IPS-20b (cell line): ENCODE measurements at regions not wholly inside any gene's neighbourhood (a gene's known extent, or its start where the extent isn't known, plus 50 kb on each side); places are given as distances from the start of the nearest gene placed in this dataset.

ENCODE experiments used
- H3K27ac ChIP-seq: one replicate; pipeline ENCODE4 v1.5.1; 2013; ENCODE audit warnings: low read length
- H3K27me3 ChIP-seq: 2 replicates; pipeline ENCODE4 v1.6.1; 2013; ENCODE audit warnings: mild to moderate bottlenecking, low read length, inconsistent platforms; ENCODE audit not compliant: insufficient read depth
- H3K36me3 ChIP-seq: 2 replicates; pipeline ENCODE4 v1.6.1; 2013; ENCODE audit warnings: low read depth, mild to moderate bottlenecking, inconsistent platforms, low read length, moderate library complexity; ENCODE audit not compliant: insufficient read depth
- H3K4me1 ChIP-seq: 2 replicates; pipeline ENCODE4 v1.6.1; 2013; ENCODE audit warnings: mild to moderate bottlenecking, control low read depth, inconsistent platforms, low read length, moderate library complexity; ENCODE audit not compliant: insufficient read depth
- H3K4me3 ChIP-seq: 2 replicates; pipeline ENCODE4 v1.5.1; 2013; ENCODE audit warnings: mild to moderate bottlenecking, low read length, inconsistent platforms
- H3K9ac ChIP-seq: 2 replicates; pipeline ENCODE4 v1.6.1; 2013; ENCODE audit warnings: low read depth, mild to moderate bottlenecking, inconsistent platforms, low read length, moderate library complexity
- H3K9me3 ChIP-seq: 2 replicates; pipeline ENCODE4 v1.6.1; 2013; ENCODE audit warnings: mild to moderate bottlenecking, low read depth, low read length, inconsistent platforms; ENCODE audit not compliant: insufficient read depth

DNA sequence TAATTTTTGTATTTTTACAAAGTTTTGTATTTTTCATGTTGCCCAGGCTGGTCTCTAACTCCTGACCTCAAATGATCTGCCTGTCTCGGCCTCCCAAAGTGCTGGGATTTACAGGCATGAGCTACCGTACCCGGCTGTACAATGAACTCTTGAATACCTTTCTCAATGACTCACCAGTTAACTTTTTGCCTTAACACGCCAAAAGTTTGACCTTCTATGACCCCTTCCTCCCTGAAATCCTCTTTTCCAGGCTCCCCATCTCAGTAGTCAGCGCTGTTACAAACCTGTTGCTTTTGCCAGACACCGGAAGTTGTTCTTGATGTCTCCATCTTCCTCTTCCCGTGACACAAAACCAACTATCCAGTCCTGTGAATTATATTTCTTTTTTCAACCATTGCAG lies 158.1 kb upstream of the ASIC2 start:
- Histone ChIP-seq H3K4me3 (no peak overlapping the region), H3K36me3 (no peaks in the 10 kb centered on the region), H3K27me3 (peaks cover 46% of the 10 kb centered on the region), H3K4me1 (peaks cover 10% of the 10 kb centered on the region), H3K9me3 (peaks cover 10% of the 10 kb centered on the region), H3K27ac (no peak overlapping the region), H3K9ac (no peak overlapping the region)

DNA sequence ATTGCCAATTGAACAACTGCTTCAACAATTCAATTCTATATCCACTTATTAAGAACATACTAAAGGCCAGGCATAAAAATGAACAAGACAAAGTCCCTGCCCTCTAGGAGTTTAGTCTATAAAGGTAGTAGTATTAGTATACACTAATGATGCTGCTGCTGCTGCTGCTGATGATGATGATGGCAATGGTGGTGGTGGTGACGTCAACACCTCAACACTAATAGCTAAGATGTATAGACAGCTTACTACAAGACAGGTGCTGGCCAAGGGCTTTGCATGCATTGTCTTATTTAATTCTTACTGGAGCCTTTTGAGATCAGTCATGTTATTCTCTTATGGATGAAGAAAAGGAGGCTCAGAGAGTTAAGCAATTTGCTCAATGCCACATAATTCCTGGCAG lies 164.4 kb upstream of the ASIC2 start:
- H3K27ac ChIP-seq, result no peak overlapping the region
- no peaks in the 10 kb centered on the region for H3K36me3 ChIP-seq
- no peaks in the 10 kb centered on the region for H3K9me3 ChIP-seq
- H3K4me3 ChIP-seq, result no peak overlapping the region
- H3K27me3 ChIP-seq, result peaks cover 32% of the 10 kb centered on the region
- peaks cover 8% of the 10 kb centered on the region; the same call in 1 of the 2 replicates for H3K4me1 ChIP-seq
- H3K9ac ChIP-seq, result no peak overlapping the region

DNA sequence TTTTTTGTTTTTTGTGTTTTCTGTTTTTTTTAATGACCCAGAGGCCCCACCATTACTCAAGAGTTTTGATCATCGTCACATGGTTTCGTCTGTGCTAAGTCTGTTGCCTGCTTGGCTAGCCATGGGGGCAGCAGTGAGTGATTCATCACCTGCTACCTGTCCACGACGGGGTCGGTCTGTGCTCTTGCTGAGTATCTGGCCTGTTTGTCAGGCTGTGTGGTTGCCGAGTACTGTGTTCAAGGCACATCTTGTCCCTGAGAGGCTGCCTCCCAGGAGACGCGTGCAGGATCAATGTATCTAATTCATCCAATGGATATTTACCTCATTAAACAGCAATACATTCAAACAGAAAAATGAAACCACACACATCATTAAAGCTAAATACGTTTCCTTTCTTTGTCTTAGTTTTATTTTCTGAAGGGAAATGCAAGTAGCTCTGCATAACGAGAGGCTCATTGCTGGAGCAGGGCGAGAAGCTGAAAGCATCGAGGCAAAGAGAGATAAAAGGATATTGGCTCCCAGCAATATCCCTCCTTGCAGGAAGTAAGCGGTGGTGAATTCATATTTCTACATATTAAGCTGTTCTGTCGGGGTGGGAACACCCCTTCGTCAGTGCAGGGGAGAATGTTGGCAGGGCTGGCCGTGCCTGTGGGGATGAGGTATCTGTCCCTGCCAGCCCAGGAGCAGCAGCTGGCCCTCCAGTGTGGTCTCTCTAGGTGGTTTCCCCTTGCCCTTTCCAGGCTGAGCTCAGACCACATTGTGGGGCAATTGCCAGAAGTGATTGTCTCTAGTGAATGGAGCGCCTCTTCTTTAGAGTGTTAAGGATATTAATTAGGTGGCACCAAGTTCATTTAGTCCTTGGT lies 166.2 kb upstream of the ASIC2 start:
- Histone ChIP-seq H3K4me1 (no peaks in the 10 kb centered on the region), H3K9me3 (no peaks in the 10 kb centered on the region), H3K4me3 (no peak overlapping the region), H3K27me3 (peaks cover 18% of the 10 kb centered on the region), H3K9ac (no peak overlapping the region), H3K36me3 (no peaks in the 10 kb centered on the region), H3K27ac (no peak overlapping the region)

DNA sequence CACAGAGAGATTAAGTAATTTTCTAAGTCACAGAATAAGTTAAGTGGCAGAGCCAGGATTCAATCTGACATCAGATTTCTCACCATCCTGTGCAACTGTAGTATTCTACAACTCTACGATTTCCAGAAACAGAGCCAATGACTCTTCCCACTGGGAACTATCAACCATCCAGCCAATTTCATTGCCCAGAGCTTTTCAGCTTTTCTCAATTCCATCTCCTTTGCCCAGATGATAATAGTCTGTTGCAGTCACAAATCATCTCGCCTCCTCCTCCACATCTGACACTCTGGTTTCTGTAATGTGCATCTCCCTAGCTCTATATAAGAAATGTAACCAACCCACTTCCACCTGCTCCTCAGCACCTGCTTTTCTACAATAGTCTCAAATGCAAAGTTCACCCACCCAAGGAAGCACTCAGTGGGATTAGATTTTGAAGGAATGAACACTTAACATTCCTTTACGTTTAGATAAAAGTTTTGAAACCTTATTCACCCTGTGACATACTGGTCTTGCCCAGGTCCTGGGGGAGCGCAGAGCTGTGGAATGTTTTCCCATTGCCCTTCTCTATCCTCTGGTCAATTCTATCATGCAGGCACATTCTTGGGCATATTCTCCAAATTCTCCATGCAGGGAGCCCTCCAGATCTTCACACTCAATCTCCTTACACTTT lies 167.8 kb upstream of the ASIC2 start:
- Histone ChIP-seq H3K27me3 (peaks cover 11% of the 10 kb centered on the region; the same call in 1 of the 2 replicates), H3K27ac (no peak overlapping the region), H3K9me3 (no peaks in the 10 kb centered on the region), H3K9ac (no peak overlapping the region), H3K4me3 (no peak overlapping the region), H3K36me3 (no peaks in the 10 kb centered on the region), H3K4me1 (no peaks in the 10 kb centered on the region)

DNA sequence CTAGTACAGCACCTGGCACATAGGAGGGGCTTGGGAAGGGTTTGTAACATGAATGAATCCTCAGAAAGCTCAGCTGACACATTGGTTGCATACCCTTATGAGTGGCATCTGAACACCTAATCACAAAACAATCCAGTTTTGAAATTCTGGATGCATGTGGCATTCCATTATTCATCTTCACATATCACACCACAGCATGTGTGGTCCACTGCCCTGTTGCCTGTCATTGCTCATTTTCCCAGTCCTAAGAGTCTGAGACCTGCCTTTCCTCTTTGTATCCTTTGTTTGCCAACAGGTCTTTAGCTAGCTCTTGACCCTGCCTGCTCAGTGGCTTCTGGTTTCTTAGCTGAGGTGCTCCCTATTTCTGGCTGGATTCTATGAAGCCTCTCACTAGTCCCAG lies 170.8 kb upstream of the ASIC2 start:
- no peaks in the 10 kb centered on the region for H3K27me3 ChIP-seq
- no peak overlapping the region for H3K9ac ChIP-seq
- no peaks in the 10 kb centered on the region for H3K9me3 ChIP-seq
- H3K4me1 ChIP-seq, result no peaks in the 10 kb centered on the region
- H3K36me3 ChIP-seq, result no peaks in the 10 kb centered on the region
- H3K4me3 ChIP-seq, result no peak overlapping the region
- no peak overlapping the region for H3K27ac ChIP-seq

DNA sequence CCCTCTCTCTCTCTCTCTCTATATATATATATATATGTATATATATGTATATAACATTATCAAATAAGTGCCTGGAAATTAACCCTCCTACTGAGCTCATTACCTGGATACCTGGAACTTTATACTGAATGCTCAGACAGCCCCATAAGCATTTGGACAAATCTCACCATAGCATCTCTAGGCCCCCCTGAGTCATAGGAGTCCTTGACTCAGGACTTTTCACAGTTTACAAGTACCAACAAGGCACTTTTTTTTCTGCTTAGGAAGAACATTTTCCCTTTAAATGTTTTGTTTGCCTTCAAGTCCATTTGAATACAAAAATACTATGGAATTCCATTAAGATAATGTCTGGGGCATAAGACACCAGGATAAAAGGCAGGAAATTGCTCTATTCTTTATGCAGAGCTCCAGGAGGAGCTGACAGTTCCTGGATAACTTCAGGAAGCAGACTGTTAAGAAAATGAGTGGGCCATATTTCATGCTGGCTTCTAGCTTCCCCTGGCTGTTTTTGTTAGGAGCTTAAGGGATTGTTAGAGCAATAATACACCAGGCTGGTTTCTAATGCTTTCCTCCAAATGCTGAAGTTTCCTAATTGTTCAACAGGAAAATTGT lies 171.7 kb upstream of the ASIC2 start:
- H3K9me3 ChIP-seq, result no peaks in the 10 kb centered on the region
- H3K9ac ChIP-seq, result no peak overlapping the region
- H3K27me3 ChIP-seq, result no peaks in the 10 kb centered on the region
- no peak overlapping the region for H3K4me3 ChIP-seq
- H3K27ac ChIP-seq, result no peak overlapping the region
- no peaks in the 10 kb centered on the region; the same call in 1 of the 2 replicates for H3K4me1 ChIP-seq
- H3K36me3 ChIP-seq, result no peaks in the 10 kb centered on the region

DNA sequence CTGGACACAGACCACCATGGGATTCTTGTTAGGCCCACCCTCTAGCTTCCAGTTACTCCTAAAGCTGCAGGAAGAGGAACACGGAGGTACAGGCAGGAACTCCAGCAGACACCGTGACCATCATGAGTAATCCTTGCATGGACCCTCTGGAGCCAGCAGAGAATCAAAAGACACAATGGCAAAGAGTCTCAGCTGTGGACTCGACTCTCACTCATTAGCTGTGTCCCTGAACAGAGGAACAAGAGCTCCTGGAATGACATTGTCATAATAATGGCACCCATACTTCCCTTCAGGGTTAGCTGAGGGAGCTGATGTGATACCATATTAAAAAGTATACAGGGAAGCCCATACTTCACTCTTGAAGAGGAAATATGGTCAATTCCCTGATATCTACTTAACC lies 176.3 kb upstream of the ASIC2 start:
- H3K4me1 ChIP-seq, result no peaks in the 10 kb centered on the region; the same call in 1 of the 2 replicates
- no peaks in the 10 kb centered on the region for H3K9me3 ChIP-seq
- no peaks in the 10 kb centered on the region for H3K27me3 ChIP-seq
- no peaks in the 10 kb centered on the region for H3K36me3 ChIP-seq
- no peak overlapping the region for H3K27ac ChIP-seq
- H3K4me3 ChIP-seq, result no peak overlapping the region
- H3K9ac ChIP-seq, result no peak overlapping the region

DNA sequence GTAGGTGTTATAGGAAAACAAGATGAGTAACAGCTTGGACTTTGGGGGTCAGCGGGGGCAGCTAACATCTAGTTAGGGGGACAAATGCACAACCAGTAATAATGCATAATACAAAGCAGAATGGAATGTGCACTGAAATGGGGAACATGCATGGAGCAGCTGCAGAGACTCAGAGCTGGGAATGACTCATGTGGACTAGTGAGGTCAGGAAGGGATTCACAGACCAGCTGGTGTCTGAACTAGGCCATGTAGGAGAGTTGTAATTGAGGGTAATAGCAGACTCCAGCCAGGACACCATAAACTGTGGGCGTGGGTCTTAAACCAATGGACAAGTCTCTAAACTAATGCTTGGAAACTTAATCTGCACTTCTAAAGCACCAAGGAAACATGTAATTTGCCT lies 176.8 kb upstream of the ASIC2 start:
- Histone ChIP-seq H3K9me3 (no peaks in the 10 kb centered on the region), H3K9ac (no peak overlapping the region), H3K27ac (no peak overlapping the region), H3K27me3 (no peaks in the 10 kb centered on the region), H3K4me3 (no peak overlapping the region), H3K4me1 (no peaks in the 10 kb centered on the region; the same call in 1 of the 2 replicates), H3K36me3 (no peaks in the 10 kb centered on the region)

DNA sequence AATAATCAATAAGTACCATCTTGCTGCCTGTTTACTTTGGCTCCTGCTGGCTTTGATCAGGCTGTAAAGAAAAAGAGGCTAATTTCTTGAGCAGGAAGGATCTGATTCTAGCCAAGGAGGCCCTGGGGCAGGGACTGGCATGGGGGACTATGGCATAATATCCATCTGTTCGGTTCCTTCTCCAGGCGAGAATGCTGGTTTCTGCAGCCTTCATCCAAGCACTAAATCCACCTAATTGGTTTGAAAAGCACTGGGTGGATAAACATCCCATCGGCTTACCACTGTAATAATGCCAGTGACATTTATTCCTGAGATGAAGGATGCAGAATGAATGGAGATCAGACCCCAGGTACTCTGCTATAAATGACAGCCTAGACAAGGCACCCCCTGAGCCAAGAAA lies 180.0 kb upstream of the ASIC2 start:
- no peaks in the 10 kb centered on the region for H3K9me3 ChIP-seq
- H3K36me3 ChIP-seq, result no peaks in the 10 kb centered on the region
- no peaks in the 10 kb centered on the region for H3K27me3 ChIP-seq
- H3K27ac ChIP-seq, result no peak overlapping the region
- H3K9ac ChIP-seq, result no peak overlapping the region
- no peak overlapping the region for H3K4me3 ChIP-seq
- H3K4me1 ChIP-seq, result peaks cover 4% of the 10 kb centered on the region

DNA sequence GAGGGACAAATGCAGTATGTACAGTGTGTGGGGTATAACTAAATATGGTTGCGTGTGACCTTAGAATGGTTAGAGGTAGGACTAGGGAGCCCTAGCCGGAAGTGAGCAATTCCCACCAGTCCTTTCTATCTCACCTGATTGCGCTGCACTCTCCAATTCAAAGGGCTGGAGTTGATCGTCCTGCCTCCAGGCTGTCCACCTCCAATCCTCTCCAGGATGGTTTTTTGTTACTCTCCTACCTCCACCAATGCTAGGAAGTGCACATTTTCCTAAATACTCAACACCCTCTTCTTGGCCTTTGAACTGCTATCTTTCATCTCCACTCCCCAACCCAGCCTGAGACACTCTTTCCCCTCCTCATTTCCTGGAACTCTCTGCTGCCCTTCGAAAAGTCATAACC lies 181.7 kb upstream of the ASIC2 start:
- no peak overlapping the region for H3K27ac ChIP-seq
- no peak overlapping the region for H3K9ac ChIP-seq
- no peak overlapping the region for H3K4me3 ChIP-seq
- H3K4me1 ChIP-seq, result peaks cover 4% of the 10 kb centered on the region; the same call in 1 of the 2 replicates
- no peaks in the 10 kb centered on the region for H3K27me3 ChIP-seq
- no peaks in the 10 kb centered on the region for H3K9me3 ChIP-seq
- H3K36me3 ChIP-seq, result no peaks in the 10 kb centered on the region

DNA sequence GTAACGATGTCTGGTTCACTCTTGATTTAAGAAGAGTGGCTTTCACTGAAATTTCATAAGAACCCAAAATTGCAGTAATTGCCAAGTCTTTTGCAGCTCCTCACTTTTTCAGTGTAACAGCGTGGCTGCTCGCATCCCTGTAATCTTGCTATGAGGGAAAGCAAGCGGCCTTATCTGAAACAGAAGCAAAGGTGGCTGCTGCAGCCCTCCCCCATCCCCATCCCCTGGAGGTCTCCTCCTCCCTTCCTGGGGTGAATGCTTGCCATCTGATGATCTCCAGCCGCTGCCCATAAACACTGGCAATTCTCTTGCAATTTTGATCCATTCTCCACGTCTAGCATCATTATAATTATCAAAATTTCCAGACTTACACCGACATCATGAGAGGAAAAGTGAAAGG lies 182.5 kb upstream of the ASIC2 start:
- Histone ChIP-seq H3K27ac (no peak overlapping the region), H3K4me1 (peaks cover 4% of the 10 kb centered on the region; the same call in 1 of the 2 replicates), H3K4me3 (no peak overlapping the region), H3K9ac (no peak overlapping the region), H3K27me3 (no peaks in the 10 kb centered on the region), H3K36me3 (no peaks in the 10 kb centered on the region), H3K9me3 (no peaks in the 10 kb centered on the region)
